Prostate gland (tissue), 2 donors: ENCODE measurements at regions not wholly inside any gene's neighbourhood (a gene's known extent, or its start where the extent isn't known, plus 50 kb on each side); places are given as distances from the start of the nearest gene placed in this dataset.

Experiments used
- POLR2AphosphoS5 ChIP-seq: sonication (generic); formaldehyde crosslinking; IDR thresholded peaks from one replicate; pipeline ENCODE4 v1.6.1; 2017; ENCODE audit warnings: antibody characterized with exemption
- TF ChIP-seq, protein P1 (sequence below), 4 experiments: fragments of 200-600 bp in 2 of 4; fragments of 450-650 bp in 2 of 4; sonication (generic) in 2 of 4; IDR thresholded peaks; 1 replicate in 3 of 4; 2 replicates in 1 of 4; pipeline ENCODE4 v1.5.1; 2016 to 2019; ENCODE audit warnings: antibody characterized with exemption in 4 of 4, mild to moderate bottlenecking in 2 of 4, moderate library complexity in 2 of 4

DNA sequence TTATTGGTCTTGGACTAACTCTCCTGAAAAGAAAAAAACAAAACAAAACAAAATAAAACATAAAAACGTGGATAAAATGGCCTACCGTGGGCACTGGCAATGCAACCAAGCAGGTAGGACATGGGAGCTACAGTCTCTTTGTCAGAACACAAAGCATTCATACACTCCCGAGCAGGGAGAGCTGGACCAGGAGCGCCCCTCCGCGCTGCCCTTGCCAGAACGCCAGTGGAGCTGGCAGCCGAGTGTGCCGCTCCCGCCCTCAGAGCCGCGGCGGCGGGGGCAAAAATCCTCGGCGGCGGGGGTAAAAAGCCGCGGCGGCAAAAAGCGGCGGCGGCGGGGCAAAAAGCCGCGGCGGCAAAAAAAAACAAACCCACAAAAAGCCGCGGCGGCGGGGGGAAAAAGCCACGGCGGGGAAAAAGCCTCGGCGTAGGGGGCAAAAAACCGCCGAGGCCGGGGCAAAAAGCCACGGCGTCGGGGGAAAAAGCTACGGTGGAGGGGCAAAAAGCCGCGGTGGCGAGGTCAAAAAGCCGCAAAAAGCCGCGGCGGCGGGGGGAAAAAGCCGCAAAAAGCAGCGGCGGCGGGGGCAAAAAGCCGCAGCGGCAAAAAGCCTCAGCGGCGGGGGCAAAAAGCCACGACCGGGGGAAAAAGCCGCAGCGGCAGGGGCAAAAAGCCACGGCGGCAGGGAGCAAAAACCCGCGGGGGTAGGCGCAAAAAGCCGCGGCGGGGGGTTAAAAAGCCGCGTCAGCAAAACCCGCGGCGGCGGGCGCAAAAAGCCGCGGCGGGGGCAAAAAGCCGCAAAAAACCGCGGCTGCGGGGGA lies 418.1 kb downstream of the ZNF716 start:
- no peak for TF ChIP-seq POLR2AphosphoS5
- TF ChIP-seq, protein P1, sequence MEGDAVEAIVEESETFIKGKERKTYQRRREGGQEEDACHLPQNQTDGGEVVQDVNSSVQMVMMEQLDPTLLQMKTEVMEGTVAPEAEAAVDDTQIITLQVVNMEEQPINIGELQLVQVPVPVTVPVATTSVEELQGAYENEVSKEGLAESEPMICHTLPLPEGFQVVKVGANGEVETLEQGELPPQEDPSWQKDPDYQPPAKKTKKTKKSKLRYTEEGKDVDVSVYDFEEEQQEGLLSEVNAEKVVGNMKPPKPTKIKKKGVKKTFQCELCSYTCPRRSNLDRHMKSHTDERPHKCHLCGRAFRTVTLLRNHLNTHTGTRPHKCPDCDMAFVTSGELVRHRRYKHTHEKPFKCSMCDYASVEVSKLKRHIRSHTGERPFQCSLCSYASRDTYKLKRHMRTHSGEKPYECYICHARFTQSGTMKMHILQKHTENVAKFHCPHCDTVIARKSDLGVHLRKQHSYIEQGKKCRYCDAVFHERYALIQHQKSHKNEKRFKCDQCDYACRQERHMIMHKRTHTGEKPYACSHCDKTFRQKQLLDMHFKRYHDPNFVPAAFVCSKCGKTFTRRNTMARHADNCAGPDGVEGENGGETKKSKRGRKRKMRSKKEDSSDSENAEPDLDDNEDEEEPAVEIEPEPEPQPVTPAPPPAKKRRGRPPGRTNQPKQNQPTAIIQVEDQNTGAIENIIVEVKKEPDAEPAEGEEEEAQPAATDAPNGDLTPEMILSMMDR (IDR thresholded peaks at IDR 0.05) = no peak
